GM12865 (cell line): ENCODE measurements at regions not wholly inside any gene's neighbourhood (a gene's known extent, or its start where the extent isn't known, plus 50 kb on each side); places are given as distances from the start of the nearest gene placed in this dataset.

ENCODE experiments used
- DNase-seq: peaks from one replicate; pipeline ENCODE4 v3.0.0; 2010; ENCODE audit warnings: low read depth
- H3K4me3 ChIP-seq: 2 replicates; pipeline ENCODE4 v1.5.1; 2011; ENCODE audit warnings: mild to moderate bottlenecking, low read depth, low read length, control low read depth
- TF ChIP-seq, protein P1 (sequence below): IDR thresholded peaks from 2 replicates; pipeline ENCODE4 v1.5.1; 2011; ENCODE audit warnings: low read length, control low read depth, low read depth, inconsistent platforms; ENCODE audit not compliant: insufficient read depth; ENCODE audit errors: missing control alignments

DNA sequence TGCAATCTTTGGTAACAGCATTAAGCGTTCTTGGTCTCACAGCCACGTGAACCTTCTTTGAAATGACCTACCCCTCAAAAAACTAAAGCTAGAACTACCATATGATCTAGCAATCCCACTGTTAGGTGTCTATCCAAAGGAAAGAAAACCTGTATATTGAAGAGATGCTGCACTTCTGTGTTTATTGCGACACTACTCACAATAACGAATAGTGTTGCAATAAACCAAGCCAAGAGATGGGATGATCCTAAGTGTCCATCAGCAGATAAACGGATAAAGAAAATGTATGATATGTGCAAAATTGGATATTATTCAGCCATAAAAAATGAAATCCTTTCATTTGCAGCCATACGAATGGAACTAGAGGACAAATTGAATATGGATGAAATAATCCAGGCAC lies 637.9 kb downstream of the EFNB2 start:
- DNase-seq = no peak
- H3K4me3 ChIP-seq = no peak overlapping the region
- TF ChIP-seq, protein P1, sequence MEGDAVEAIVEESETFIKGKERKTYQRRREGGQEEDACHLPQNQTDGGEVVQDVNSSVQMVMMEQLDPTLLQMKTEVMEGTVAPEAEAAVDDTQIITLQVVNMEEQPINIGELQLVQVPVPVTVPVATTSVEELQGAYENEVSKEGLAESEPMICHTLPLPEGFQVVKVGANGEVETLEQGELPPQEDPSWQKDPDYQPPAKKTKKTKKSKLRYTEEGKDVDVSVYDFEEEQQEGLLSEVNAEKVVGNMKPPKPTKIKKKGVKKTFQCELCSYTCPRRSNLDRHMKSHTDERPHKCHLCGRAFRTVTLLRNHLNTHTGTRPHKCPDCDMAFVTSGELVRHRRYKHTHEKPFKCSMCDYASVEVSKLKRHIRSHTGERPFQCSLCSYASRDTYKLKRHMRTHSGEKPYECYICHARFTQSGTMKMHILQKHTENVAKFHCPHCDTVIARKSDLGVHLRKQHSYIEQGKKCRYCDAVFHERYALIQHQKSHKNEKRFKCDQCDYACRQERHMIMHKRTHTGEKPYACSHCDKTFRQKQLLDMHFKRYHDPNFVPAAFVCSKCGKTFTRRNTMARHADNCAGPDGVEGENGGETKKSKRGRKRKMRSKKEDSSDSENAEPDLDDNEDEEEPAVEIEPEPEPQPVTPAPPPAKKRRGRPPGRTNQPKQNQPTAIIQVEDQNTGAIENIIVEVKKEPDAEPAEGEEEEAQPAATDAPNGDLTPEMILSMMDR = no peak

DNA sequence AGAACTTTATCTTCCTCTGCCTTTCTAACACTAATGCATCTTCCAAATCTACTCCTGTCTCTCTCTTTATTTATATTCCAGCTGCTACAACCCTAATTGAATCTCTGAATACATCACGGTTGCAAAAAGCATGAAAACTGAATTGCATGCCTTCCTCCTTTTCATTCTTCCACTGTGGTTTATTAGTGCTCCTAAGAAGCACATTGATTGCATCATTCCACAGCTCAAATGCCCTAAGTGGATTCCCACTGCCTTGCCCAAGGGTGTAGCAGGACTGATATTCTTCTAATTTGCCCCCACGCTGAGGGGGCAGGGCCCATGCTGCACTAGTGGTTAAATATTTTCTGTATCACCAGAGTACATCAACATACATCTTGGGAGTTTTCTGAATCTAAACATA lies 640.8 kb downstream of the EFNB2 start:
- DNase-seq = no peak
- TF ChIP-seq, protein P1 = no peak
- no peak overlapping the region for H3K4me3 ChIP-seq

DNA sequence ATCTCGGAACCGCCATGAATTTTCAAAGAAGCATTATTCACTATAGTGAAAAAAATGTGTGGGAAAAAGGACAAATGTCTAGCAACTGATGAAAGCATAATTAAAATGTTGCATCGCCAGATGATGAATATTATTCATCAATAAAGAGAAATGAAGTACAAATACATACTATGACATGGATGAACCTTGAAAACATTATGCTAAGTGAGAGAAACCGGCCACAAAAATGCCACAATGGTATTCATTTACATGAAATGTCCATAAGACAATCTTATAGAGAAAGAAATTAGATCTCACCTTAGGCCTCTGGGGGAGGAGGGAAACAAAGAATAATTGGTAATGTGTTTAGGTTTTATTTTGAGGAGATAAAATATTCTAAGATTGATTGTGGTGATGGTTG lies 645.0 kb downstream of the EFNB2 start:
- no peak for DNase-seq
- TF ChIP-seq, protein P1 = no peak
- H3K4me3 ChIP-seq = no peak overlapping the region

DNA sequence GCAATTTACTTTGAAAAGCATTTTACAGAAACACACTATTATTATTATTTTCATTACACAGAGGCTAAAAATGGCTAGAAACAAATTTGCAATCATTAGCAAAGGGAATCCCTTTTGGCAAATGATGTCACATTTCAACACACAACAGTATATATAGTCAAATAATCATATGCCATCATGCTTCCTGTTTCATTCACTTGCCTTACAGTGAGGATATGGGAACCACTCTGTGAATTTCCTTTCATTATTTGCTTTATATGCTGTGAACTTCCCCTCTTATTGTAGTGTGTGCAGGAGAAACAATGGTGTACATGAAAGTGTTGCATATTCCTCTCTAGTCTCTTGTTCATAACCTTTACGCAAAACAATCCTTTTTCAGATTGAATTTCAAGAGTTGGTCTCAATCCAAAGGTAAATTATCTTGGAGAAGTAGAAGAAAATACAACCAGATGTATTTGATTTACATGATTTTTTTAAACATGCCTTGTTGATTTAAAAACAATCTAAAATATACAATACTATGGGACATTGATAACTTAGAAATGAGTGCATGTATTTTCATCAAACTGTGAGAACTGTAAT lies 657.3 kb downstream of the EFNB2 start:
- TF ChIP-seq, protein P1 = no peak
- DNase-seq = no peak
- H3K4me3 ChIP-seq = no peak overlapping the region

DNA sequence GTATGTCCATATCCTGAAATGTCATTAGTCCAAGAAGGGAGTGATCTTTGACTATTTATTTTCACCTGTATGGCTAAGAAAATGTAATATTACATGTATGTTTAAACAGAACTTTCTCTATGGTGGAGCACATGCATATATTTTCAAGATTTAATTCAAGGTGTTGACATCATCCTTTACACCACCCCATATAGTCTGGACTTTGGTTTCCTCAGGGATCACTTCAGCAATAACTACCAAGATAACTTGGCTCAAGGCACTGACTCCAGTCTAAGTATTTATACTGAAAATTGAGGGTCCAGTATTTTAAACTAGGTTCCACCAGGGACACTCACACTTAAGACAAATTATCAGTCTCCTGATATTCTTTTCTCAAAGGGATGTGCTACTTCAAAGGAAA lies 660.6 kb downstream of the EFNB2 start:
- DNase-seq = no peak
- TF ChIP-seq, protein P1 = no peak
- H3K4me3 ChIP-seq = no peak overlapping the region

DNA sequence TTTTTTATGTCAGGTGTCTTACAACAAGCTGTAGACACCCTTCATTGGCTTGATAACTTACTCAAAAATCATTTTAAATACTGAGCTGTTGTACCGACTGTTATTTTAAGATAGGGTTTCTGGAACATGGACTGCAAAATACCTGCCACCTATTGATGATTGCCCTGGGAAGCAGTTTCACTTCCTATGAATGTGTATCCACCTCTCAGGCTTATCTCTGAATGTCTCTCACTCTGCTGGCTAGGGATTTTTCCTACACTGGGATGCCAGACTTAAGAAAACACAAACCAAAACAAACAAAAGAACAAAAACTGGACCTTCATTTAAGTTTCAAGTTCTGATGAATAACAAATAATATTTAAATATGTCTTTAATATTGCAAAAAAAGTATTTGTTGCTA lies 663.7 kb downstream of the EFNB2 start:
- TF ChIP-seq, protein P1 = no peak
- DNase-seq = no peak
- H3K4me3 ChIP-seq = no peak overlapping the region

DNA sequence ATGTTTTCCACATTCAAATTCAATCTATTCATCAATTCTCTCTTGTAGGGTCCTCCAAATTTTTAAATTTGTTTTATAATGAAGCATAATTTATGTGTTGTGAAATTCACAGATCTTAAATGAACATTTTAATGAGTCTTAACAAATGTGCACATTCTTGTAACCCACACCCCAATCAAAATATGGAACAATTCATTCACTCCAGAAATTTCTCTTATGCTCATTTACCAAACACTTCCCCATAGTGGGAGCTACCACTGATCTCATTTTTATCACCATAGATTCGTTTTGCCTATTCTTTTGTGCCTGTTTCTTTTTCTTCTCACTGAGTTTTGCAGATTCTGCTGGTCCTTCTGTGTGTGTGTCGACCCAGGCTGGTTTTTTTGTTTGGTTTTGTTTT lies 664.1 kb downstream of the EFNB2 start:
- TF ChIP-seq, protein P1 = no peak
- DNase-seq = no peak
- H3K4me3 ChIP-seq = no peak overlapping the region
